HG03095 (cell line): ENCODE measurements at regions not wholly inside any gene's neighbourhood (a gene's known extent, or its start where the extent isn't known, plus 50 kb on each side); places are given as distances from the start of the nearest gene placed in this dataset.

Experiments used
- ATAC-seq: cut with Tn5 transposase; IDR thresholded peaks from one replicate; pipeline ENCODE4 v1.9.1; 2021; ENCODE audit warnings: moderate library complexity; ENCODE audit not compliant: unreplicated experiment

GRCh38 chr18:10300739-10301138 is 153.7 kb upstream of the APCDD1 start:
- no peak for ATAC-seq

- ATAC-seq, result no peak
Measured at GRCh38 chr18:10301831-10302483, 152.5 kb upstream of the APCDD1 start.

GRCh38 chr18:10303171-10303570 is 151.3 kb upstream of the APCDD1 start:
- no peak for ATAC-seq

DNA sequence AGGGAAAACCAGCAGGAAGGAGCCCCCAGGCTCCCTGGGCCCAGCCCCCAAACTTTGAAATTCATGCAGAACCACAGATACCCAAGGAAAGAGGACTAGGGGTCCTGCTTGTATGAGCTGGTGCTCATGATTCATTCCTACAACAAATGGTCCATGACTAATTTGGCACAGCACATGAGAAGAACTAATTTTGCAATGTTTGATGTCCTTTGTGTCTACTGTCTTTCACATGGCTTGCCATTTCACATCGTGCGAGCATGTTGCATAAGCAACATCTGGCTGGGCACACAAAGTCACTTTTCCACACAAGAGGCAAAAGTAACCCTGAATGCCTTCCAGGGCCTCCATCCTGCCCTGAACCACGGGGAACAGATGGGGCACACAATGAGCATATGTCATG is 149.6 kb upstream of the APCDD1 start:
- no peak for ATAC-seq

- no peak for ATAC-seq
Measured at GRCh38 chr18:10306779-10307178, 147.7 kb upstream of the APCDD1 start.

- no peak for ATAC-seq
Measured at GRCh38 chr18:10308154-10308553, 146.3 kb upstream of the APCDD1 start.

- no peak for ATAC-seq
Measured at GRCh38 chr18:10310626-10311025, 143.8 kb upstream of the APCDD1 start.

- ATAC-seq, result no peak
Measured at GRCh38 chr18:10312326-10313015, 142.0 kb upstream of the APCDD1 start.

- ATAC-seq, result no peak
Measured at GRCh38 chr18:10313016-10313342, 141.5 kb upstream of the APCDD1 start.

DNA sequence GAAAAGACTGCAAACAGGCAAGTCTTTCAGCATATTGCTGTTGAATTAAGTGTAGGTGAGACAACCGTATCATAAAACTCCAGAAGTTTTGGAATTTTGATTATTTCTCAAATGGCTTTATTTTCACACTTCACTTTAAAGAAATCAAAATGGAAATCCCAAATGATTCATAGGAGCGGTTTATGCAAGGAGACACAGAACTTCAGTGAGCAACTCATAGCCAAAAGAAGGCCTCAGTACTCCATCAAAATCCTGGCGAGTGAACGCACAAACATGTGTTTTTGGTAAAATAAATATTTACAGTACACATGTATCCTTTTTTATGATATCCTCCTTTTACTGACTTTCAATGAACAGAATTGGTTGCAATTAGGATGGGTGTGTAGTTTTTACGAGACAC is 140.4 kb upstream of the APCDD1 start:
- no peak for ATAC-seq

DNA sequence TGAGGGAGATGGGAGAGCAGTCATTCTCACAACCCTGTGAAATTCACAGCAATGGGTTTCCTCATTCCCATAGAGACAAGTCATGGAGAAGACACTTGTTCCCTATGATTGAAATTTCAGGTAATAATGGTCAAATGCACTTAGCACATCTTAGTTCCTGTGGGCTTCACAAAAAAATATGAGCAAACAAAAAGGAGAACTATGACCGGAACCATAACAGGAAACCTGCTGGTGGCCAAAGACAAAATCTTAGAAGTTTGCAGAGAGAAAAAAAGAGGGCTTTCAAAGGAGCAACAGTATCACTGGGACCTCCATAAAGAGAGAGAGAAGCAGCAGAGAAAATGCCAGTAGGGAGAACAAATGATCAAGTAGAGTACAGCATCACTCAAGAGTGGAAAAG is 138.9 kb upstream of the APCDD1 start:
- no peak for ATAC-seq

- ATAC-seq, result no peak
Measured at GRCh38 chr18:10316778-10317177, 137.7 kb upstream of the APCDD1 start.

- no peak for ATAC-seq
Measured at GRCh38 chr18:10317864-10318690, 136.4 kb upstream of the APCDD1 start.

GRCh38 chr18:10318691-10318970 is 135.8 kb upstream of the APCDD1 start:
- no peak for ATAC-seq

- ATAC-seq, result no peak
Measured at GRCh38 chr18:10319026-10319425, 135.4 kb upstream of the APCDD1 start.

GRCh38 chr18:10319914-10320600 is 134.4 kb upstream of the APCDD1 start:
- ATAC-seq, result no peak

DNA sequence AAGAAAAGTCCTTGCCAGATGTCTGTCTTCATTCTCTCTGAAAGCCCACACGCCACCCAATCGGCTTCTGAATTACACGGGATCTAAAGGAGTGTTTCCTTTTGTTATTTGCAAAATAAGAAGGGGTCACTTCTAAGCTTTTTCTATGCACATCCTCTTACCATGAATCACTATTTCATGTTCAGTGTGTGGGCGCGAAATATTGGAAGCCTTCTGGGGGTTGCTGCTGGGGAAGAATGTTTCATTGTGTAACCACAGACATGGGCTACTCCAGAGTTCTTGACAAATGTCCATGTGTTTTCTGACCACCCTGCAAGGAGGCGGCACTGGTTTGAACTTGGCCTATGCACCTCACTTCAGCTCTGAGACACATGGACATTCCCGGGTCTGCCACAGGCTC is 133.6 kb upstream of the APCDD1 start:
- ATAC-seq, result no peak

GRCh38 chr18:10321576-10321975 is 132.9 kb upstream of the APCDD1 start:
- no peak for ATAC-seq

DNA sequence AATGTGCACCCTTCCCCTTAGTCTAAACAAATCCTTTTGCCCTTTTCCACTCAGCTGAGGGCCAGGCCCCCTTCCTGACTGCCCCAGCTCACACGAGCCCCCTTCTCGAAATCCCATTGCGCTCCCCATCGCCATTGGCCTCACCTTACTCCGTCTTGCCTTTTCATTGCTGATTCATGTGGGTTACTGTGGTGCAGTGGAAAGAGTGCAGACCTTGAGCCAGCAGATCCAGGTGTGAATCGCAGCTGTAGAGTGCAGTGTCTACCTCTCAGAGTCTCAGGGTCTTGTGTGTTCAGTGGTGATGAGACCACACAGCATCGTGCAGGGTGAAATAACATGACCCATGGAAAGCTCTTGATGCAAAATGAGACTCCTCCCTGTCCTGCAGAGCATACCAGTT is 132.4 kb upstream of the APCDD1 start:
- no peak for ATAC-seq

DNA sequence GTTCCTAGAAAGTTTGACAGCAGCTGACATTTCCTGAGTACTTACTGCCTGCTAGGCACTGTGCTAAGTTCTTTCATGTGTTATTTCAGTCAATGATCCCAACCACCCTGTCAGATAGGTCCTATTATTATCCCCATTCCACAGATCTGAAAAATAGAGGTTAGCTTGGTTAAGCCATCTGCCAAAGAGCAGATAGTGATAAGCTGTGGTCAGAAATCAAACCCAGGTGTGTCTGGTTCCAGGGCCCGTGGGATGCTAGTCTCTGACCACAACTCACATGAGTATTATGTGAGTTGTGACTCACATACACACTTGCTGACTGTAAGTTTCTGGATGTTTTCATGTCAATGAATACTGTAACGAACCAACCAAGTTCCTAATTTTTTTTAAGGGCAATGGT is 132.0 kb upstream of the APCDD1 start:
- no peak for ATAC-seq

GRCh38 chr18:10329101-10329500 is 125.3 kb upstream of the APCDD1 start:
- ATAC-seq, result no peak

DNA sequence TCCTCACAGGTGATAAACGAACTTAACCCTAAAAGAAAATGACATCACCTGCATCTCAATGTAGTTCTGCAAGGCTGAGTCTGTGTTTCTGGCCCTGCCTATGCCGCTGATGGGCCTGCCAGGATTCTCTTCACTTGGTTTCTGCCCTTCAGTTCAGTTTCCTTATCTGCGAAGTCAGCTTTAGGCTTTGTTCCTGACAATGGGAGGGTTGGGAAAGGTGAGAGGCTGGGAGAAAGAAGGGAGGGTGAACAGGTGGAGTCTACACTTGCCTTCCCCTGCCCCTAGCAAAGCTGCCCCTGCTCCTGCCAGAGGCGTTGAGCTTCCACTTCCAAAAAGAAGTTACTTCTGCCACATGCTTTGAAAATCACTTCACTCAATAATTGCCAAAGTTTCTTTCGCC is 124.0 kb upstream of the APCDD1 start:
- no peak for ATAC-seq
